Middle frontal gyrus (tissue), 1 donor: ENCODE measurements at regions not wholly inside any gene's neighbourhood (a gene's known extent, or its start where the extent isn't known, plus 50 kb on each side); places are given as distances from the start of the nearest gene placed in this dataset.

ENCODE experiments used
- DNase-seq: peaks from one replicate; pipeline ENCODE4 v3.0.0-alpha.2; 2015; ENCODE audit warnings: low spot score; ENCODE audit errors: extremely low spot score

GRCh38 chr6:121499666-121500065 is 64.2 kb downstream of the GJA1 start:
- no peak for DNase-seq

DNA sequence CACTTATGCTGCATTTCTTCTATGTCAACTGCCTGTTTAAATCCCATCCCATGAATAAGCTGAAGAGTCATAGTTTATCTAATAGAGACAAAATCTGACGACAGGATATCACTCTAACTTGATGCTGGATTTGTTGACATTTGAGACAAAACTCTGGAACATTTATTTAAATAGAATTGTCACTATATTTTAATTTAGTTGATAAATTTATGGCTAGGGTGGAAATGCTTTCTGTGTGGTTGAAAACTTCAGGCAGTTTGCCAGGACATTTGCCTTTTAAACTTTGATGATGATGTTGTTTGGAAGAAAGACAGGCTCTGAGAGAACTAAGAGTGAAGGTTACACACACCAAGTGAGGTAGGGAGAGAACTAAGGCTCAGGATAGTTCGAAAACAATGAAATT is 68.1 kb downstream of the GJA1 start:
- DNase-seq, result no peak

DNA sequence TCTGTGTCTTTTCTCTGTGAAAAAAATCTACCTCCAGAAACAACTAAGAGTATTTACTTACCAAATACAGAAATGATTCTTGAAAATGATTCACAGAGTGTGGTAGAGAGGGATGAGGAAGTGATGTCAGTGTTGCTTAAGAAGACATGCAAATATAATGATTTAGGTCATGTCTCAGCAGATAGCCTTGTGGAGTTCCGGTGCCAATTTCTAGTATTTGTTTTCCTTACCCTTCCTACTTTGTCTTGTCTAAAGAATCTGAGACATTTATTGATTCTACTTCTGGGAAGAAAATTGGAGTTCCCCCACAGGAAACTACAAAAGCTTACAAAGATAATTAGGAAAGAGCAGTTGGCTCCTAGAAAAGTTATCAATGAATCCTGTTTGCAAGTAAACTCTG is 68.8 kb downstream of the GJA1 start:
- no peak for DNase-seq

GRCh38 chr6:121505284-121505683 is 69.8 kb downstream of the GJA1 start:
- no peak for DNase-seq

DNA sequence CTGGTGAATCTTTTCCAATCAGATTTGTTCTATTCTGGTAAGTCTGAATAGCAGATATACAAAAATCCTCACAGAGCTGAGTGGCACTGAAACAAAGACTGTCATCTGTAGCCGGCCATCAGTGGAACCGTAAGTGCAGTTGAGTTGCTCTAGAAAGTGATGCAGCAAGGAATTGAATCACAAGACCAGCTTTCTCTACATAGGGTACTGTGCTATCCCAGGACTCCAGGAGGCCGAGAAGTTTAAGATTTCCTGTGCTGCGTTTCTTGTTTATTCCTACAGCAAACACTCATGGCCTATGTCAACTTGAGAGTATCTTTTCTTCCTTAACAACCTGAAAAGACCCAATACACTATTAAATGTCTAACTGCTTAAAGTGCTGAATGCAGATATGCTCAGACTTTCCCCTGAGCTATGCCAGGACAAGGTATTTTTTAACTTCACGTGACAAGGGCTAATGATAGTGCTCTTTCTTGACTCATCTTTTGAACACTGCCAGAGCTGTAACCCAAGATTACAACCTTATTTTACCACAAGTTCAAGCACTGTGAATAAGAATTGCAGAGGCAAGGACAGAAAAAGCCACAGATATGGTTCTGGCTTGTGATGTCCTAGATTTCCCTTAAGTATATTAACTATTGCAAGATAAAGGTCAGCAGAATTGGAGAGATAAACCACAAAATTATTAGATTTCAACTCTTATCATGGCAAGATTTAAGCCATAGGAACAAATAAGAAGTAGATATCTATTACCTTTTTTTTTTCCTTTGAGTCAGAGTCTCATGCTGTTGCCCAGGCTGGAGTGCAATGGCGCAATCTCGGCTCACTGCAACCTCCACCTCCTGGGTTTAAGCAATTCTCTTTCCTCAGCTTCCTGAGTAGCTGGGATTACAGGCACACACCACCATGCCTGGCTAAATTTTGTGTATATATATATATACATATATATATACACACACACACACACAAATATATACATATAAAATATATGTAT is 71.6 kb downstream of the GJA1 start:
- no peak for DNase-seq

DNA sequence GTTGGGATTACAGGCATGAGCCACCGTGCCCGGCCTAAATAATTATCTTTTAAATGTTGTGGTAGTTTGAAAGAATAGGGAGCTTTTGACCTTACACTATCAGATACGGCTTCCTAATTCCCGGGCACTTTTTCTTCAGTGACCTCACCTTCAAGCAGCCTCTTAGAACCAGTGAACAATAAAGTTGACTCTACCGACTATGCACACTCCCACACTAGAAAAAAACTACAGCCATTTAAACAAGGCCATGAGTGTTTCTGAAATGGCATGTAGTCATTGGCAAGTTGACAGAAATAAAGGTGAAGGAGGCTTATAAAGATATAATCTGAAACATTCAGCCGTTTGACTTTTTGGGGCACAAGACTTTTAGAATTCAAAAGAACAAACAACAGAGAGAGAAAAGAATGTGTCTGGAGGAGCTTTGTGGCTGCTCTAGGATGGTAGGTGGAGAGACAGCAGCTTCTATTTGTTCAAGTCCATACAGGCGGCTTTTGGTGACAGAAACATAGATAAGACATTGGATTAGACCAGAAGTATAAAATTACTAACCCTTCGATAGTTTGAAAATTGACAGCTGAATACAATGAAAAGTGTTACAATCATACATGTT is 75.2 kb downstream of the GJA1 start:
- DNase-seq, result no peak

DNA sequence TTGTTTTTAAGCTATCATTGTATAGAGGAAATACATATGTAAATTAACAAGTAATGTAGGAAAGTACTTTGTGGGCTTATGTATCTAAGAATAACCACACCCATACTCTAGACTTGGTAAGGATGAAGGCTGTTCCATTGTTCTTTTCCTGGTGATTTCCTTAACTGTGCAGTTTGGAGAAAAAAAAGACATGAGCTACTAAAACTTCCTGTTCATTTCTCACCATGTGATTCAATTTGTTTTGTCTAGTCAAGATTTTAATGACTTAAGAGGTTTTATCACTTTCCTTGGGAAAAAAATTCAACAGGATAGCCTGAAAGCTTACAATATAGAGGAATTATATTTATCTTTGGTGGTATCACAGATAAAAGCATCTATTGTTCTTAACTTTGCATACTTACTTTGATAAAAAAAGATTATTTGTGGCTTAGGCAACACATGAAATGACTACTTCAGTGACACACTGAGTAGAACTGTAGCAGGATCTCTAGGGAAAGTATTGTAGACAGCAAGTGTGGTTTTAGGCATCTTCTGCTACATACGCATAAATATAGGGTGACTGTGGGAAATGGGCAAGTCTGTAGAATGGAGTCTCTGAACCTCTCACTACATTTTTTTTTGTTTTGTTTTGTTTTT is 80.3 kb downstream of the GJA1 start:
- no peak for DNase-seq

GRCh38 chr6:121516331-121516730 is 80.9 kb downstream of the GJA1 start:
- no peak for DNase-seq

- DNase-seq, result no peak
Observed at GRCh38 chr6:121520337-121521163, 85.1 kb downstream of the GJA1 start.

DNA sequence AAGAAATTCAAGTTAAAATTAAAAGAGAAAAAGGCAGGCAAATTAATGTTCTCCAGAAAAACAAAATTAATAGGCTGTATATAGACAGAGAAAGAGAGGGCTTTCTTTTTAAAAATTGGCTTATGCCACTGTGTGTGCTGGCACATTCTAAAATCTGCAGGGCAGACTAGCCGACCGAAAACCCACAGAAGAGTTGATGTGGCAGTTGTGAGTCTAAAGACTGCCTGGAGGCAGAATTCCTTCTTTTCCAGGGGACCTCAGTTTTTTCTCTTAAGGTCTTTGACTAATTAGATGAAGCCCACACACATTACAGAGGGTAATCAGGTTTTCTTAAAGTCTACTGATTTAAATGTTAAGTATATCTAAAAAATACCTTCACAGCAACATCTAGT is 85.7 kb downstream of the GJA1 start:
- DNase-seq, result no peak

DNA sequence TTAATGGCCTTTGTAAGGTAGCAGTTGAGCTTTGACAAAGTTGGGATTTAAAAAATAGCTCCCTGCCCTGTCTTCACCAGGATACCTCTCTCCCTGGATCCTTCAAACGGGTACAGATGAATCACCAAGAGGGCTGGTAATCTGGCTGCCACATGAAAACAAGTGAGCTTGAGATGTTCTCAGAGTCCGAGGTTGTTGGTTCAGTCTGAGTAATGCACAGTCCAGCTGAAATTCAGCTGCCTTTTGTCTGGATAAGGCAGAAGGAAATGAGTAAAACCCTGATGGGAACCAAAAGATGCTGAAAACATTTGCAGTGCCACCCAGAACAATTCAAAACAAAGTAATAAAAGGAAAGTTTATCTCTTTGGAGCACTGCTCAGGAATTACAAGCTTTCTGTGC is 86.8 kb downstream of the GJA1 start:
- DNase-seq, result no peak

DNA sequence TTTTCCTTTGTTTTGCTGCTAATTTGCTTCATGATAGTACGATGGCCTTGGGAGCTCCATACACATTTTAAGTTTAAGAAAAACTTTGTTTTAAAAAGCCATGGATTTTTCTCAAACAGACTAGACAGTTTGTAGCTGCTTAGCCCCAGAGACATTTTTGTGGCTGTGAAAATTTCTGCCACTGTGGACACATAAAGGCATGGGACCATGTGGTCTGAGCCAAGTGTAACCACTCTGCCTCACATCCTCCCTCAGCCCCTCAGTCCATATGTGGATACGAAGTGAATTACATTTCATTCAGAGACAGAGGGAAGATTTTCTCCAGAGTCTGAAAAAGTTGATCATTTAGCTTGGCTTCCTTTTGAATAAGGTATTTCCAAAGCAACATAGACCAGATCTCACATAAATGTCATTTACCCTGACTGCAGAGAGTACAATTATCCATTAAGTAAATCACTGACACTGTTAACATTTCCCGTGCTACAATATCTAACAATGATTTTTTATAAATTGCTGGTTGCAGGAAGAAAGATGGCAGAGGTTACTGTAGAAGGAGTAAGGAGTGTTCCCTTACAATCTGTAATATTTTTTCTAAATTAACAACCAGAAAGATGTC is 87.4 kb downstream of the GJA1 start:
- DNase-seq, result no peak

- DNase-seq, result no peak
Observed at GRCh38 chr6:121523628-121524027, 88.2 kb downstream of the GJA1 start.

DNA sequence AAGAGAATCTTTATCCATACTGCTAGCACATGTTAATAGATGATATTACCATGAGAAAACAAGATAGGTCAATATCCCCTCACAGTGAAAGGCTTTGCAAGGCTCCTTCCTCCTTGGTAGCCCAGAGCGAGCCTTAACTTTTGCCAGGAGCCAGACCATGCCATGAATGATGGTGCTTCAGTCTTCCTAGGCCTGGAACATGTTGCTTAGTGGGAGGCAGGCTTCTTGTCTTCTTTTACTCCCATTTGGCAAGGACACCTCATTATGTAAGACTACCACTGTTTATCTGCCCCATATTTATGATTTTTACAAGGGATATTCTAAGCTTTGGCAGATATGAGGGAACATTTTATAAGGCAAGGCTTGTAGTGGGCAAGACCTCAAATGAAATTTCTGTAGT is 90.8 kb downstream of the GJA1 start:
- DNase-seq, result no peak

GRCh38 chr6:121531658-121532169 is 96.3 kb downstream of the GJA1 start:
- DNase-seq, result no peak

DNA sequence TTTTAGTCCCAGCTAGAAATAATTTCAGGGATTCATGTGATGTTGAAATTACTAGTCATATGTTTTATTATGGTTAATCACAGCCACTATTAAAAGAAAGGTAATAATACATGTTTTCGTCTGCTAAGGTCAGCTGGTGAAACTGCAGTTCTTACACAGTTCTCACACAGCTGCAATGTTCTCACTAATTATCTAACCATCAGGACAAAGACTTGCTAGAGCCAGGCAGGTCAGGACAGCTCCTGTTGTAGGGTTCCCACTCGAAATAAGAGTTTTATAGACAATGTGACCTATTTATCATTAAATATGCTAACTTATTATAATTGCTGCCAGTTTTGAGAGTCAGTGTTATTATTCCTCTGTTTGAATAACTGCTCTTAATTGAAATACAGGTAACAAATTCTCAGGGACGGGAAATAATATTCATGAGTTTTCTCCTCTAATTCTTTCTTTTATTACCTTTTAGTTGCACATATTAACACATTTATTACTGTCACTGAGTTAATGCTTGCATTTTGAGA is 97.9 kb downstream of the GJA1 start:
- no peak for DNase-seq

- no peak for DNase-seq
Observed at GRCh38 chr6:121535777-121536176, 100.3 kb downstream of the GJA1 start.

- DNase-seq, result no peak
Observed at GRCh38 chr6:121536345-121536744, 100.9 kb downstream of the GJA1 start.

GRCh38 chr6:121539439-121539838 is 104.0 kb downstream of the GJA1 start:
- no peak for DNase-seq

DNA sequence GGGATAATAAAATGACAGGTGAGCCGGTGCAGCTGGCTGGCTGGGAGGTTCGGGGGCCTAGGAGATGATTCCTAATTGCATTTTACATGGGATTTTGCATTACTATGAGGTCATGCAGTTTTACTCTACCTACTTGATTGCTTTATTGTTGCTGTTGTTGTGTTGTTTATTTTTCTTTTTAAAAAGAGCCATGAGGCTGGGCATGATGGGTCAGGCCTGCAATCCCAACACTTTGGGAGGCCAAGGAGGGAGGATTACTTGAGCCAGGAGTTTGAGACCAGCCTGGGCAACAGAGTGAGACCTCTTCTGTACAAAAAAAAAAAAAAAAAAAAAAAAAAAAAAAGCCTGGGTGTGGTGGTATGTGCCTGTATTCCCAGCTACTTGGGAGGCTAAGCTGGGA is 104.8 kb downstream of the GJA1 start:
- no peak for DNase-seq

DNA sequence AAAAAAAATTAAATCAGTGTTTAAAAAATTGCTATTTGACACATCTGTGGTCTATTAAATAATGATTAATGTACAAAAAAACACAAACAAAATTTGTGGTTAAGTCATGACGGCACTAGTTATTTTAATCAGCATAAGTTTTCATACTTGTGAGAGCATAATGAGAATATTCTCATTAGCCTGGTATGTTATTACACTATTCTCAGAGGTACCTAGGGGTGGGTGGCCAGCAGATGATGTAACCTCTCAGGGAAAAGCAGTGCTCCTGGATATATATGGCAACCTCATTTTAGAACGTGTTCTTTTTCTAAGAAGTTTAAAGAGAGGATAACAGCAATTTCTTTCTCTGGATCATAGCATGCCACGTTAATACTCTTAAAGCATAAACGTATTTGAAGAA is 109.2 kb downstream of the GJA1 start:
- DNase-seq, result no peak
